GM18867 (cell line): ENCODE measurements at regions not wholly inside any gene's neighbourhood (a gene's known extent, or its start where the extent isn't known, plus 50 kb on each side); places are given as distances from the start of the nearest gene placed in this dataset.
"Not testable (repeated sequence)": the region's sequence is repeated elsewhere in the genome, so short reads cannot be mapped to it uniquely, and the experiment has no call there.

Experiments used
- ATAC-seq: cut with Tn5 transposase; IDR thresholded peaks from one replicate; pipeline ENCODE4 v1.9.1; 2021; ENCODE audit warnings: mild to moderate bottlenecking, moderate library complexity; ENCODE audit not compliant: unreplicated experiment

- ATAC-seq, result not testable (repeated sequence)
These were observed 101.0 kb downstream of the SMC2 start for GRCh38 chr9:104195142-104195541.

- no peak for ATAC-seq
These were observed 106.4 kb downstream of the SMC2 start for GRCh38 chr9:104200456-104200994.

GRCh38 chr9:104206766-104207165, 112.7 kb downstream of the SMC2 start:
- ATAC-seq, result no peak

- no peak for ATAC-seq
These were observed 115.3 kb downstream of the SMC2 start for GRCh38 chr9:104209387-104209786.

GRCh38 chr9:104227108-104227507, 133.0 kb downstream of the SMC2 start:
- ATAC-seq, result no peak

GRCh38 chr9:104232781-104233341, 138.8 kb downstream of the SMC2 start:
- no peak for ATAC-seq

GRCh38 chr9:104233366-104233765, 139.3 kb downstream of the SMC2 start:
- no peak for ATAC-seq

- ATAC-seq, result not testable (repeated sequence)
These were observed 140.7 kb downstream of the SMC2 start for GRCh38 chr9:104234632-104235337.

- not testable (repeated sequence) for ATAC-seq
These were observed 141.4 kb downstream of the SMC2 start for GRCh38 chr9:104235347-104236120.

- ATAC-seq, result no peak
These were observed 144.6 kb downstream of the SMC2 start for GRCh38 chr9:104238668-104239067.

- ATAC-seq, result no peak
These were observed 146.8 kb downstream of the SMC2 start for GRCh38 chr9:104240890-104241289.

GRCh38 chr9:104245925-104246324, 151.8 kb downstream of the SMC2 start:
- ATAC-seq, result no peak

- no peak for ATAC-seq
These were observed 153.9 kb downstream of the SMC2 start for GRCh38 chr9:104247899-104248460.

GRCh38 chr9:104256031-104256695, 162.1 kb downstream of the SMC2 start:
- ATAC-seq, result no peak

GRCh38 chr9:104256696-104257062, 162.6 kb downstream of the SMC2 start:
- no peak for ATAC-seq

GRCh38 chr9:104258296-104259011, 164.3 kb downstream of the SMC2 start:
- ATAC-seq, result no peak

- no peak for ATAC-seq
These were observed 165.9 kb downstream of the SMC2 start for GRCh38 chr9:104260004-104260403.

GRCh38 chr9:104263942-104264341, 169.8 kb downstream of the SMC2 start:
- no peak for ATAC-seq

GRCh38 chr9:104264431-104264830, 170.3 kb downstream of the SMC2 start:
- ATAC-seq, result no peak

- no peak for ATAC-seq
These were observed 175.3 kb downstream of the SMC2 start for GRCh38 chr9:104269374-104269773.
